ENCODE measurements at regions not wholly inside any gene's neighbourhood (a gene's known extent, or its start where the extent isn't known, plus 50 kb on each side); places are given as distances from the start of the nearest gene placed in this dataset.

DNA sequence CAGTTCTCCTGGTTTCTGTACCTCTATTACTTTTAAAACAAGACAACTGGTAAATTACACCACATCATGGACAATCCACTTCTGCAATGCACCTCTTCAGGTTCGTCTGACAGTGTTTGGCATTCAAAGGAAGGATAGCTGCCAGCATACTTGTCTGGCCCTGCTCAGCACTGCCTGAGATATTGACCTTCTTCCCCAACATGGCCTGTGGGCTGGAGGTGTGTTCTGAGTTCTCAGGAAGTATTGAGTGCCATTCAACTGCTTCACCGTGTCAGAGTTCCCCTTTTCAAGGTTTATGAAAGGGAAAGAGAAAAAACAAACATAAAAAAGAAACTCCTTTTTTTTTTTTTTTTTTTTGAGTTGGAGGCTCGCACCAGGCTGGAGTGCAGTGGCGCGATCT lies 267.9 kb upstream of the SASH1 start:
- no peak for TF ChIP-seq CTCF (IDR thresholded peaks at IDR 0.05)
- TF ChIP-seq ZFX (IDR thresholded peaks at IDR 0.05; ENCODE audit: borderline replicate concordance): no peak
